Stimulated activated CD8-positive, alpha-beta memory T cell treated with anti-CD3 and anti-CD28 coated beads, Interleukin-4, amount 100 ng/mL, for 48 hours (primary cell): ENCODE measurements at regions not wholly inside any gene's neighbourhood (a gene's known extent, or its start where the extent isn't known, plus 50 kb on each side); places are given as distances from the start of the nearest gene placed in this dataset.

Experiments used
- DNase-seq: peaks from one replicate; pipeline ENCODE4 v3.0.0-alpha.2; 2020

DNA sequence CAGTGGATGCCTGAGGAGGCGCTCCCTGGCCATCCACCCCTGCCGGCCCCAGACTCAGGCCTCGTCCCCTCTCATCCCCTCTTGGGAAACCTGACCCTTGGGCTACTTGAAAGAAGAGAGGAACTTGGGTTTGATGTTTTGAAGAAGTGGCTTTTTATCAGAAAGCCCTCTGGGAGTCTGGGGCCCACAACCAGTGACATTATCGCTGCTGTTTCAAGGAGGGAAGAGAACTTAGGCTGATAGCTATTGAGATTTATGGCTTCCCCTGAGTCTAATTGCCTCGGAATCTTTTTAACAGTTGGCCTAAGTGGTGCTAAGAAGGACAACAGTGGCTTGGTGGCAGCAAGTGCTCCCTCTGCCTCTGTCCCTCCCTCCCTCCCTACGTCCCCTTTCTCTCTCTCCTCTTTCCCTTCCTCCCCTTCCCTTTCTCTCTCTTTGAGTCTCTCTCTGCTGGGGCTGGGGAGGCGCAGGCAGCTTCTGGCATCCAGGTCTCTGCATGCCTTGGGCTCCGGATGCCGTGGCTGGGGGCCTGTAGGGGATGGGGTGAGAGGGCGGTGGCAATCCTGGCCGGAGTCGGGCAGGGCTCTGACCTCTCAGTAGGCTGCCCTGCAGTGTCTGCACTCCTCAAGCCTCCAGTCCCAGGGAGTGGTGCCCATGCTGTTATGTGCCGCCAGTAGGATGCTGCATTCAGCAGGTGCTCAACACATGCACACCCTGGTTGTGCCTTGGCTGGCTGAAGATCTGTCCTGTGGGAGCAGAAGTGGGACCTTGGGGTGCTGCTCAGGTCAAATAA is 49.6 kb upstream of the RXRA start:
- no peak for DNase-seq
